Activated naive CD8-positive, alpha-beta T cell treated with anti-CD3 and anti-CD28 coated beads, Interleukin-2, amount 10 ng/mL, durations not matched to agents 7 days and 5 days (primary cell): ENCODE measurements at regions not wholly inside any gene's neighbourhood (a gene's known extent, or its start where the extent isn't known, plus 50 kb on each side); places are given as distances from the start of the nearest gene placed in this dataset.

Experiments
- ATAC-seq: fragments of 150-1000 bp; cut with Tn5 transposase; one replicate; pipeline ENCODE4 v1.10.0; 2021; ENCODE audit warnings: low read depth, moderate library complexity
- POLR2A ChIA-PET: fragments of 350-600 bp; sonication (Branson Sonifier 250); formaldehyde crosslinking; loops from one replicate; lab custom pipeline; 2021; ENCODE audit warnings: antibody characterized with exemption; lab: Charles Lee
- DNase-seq: peaks from one replicate; pipeline ENCODE4 v3.0.0; 2021
- H3K27ac Mint-ChIP-seq: one replicate; pipeline ENCODE4 v1.8.0; 2022; ENCODE audit warnings: mild to moderate bottlenecking, mixed read lengths
- H3K27me3 Mint-ChIP-seq: one replicate; pipeline ENCODE4 v1.8.0; 2022; ENCODE audit warnings: mild to moderate bottlenecking, moderate library complexity, mixed read lengths
- H3K36me3 Mint-ChIP-seq: one replicate; pipeline ENCODE4 v1.8.0; 2021; ENCODE audit warnings: mild to moderate bottlenecking, mixed read lengths
- H3K4me1 Mint-ChIP-seq: one replicate; pipeline ENCODE4 v1.8.0; 2021; ENCODE audit warnings: mixed read lengths
- H3K4me3 Mint-ChIP-seq: one replicate; pipeline ENCODE4 v1.8.0; 2022; ENCODE audit warnings: mild to moderate bottlenecking, moderate library complexity, mixed read lengths
- H3K9me3 Mint-ChIP-seq: one replicate; pipeline ENCODE4 v1.8.0; 2021; ENCODE audit warnings: mixed read lengths

- H3K9me3 Mint-ChIP-seq: no peaks in the 10 kb centered on the region
- no peak for ATAC-seq
- peaks cover 15% of the 10 kb centered on the region for H3K4me1 Mint-ChIP-seq
- H3K36me3 Mint-ChIP-seq: peaks cover 2% of the 10 kb centered on the region
- DNase-seq: no peak
- no peak overlapping the region for H3K4me3 Mint-ChIP-seq
- POLR2A ChIA-PET: interaction anchor here (1.5 kb wide), 1 partner anchor 10 kb away, joined by 7 read pairs; no protein-coding TSS in a partner anchor
- no peak overlapping the region for H3K27ac Mint-ChIP-seq
- no peaks in the 10 kb centered on the region for H3K27me3 Mint-ChIP-seq
Measured at GRCh38 chr12:68461645-68462044, 129.5 kb upstream of the MDM1 start.

- peak overlapping the region; percentile 76 for H3K4me3 Mint-ChIP-seq
- no peaks in the 10 kb centered on the region for H3K9me3 Mint-ChIP-seq
- ATAC-seq: peak; percentile 67
- H3K4me1 Mint-ChIP-seq: peaks cover 15% of the 10 kb centered on the region
- POLR2A ChIA-PET: interaction anchor here (0.6 to 1.5 kb wide), 10 partner anchors 9 to 191 kb away, joined by 3 to 7 read pairs (median 4); no protein-coding TSS in a partner anchor
- DNase-seq: no peak
- no peaks in the 10 kb centered on the region for H3K27me3 Mint-ChIP-seq
- H3K36me3 Mint-ChIP-seq: peaks cover 2% of the 10 kb centered on the region
- H3K27ac Mint-ChIP-seq: peak overlapping the region; percentile 86
Measured at GRCh38 chr12:68462803-68463202, 130.6 kb upstream of the MDM1 start.

DNA sequence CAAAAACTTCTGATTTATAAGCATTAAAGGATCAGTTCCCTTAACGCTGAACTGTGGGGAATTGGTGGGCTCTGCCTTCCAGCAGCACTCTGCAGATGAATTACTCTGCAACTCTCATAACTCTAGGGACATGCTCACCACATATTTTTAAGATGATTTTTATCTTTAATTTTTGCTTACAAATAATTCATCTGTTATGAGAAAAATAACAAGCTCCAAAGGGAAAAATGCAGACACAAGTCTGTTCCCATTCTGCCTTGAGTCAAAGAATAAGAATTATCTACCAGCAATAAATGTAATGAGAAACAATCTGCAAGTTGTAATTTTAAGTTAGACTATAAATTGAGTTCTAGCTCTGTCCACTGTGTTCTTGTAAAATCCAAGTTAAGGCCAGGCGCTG lies 133.1 kb upstream of the MDM1 start:
- no peak overlapping the region for H3K4me3 Mint-ChIP-seq

GRCh38 chr12:68467514-68467913 lies 135.4 kb upstream of the MDM1 start:
- Mint-ChIP-seq H3K27ac (no peak overlapping the region), H3K27me3 (no peaks in the 10 kb centered on the region), H3K4me1 (peaks cover 7% of the 10 kb centered on the region), H3K9me3 (no peaks in the 10 kb centered on the region), H3K4me3 (no peak overlapping the region), H3K36me3 (peaks cover 2% of the 10 kb centered on the region)
- POLR2A ChIA-PET: no interaction called here
- ATAC-seq: no peak
- no peak for DNase-seq

More for the DNA sequence above, 133.1 kb upstream of the MDM1 start:
- H3K36me3 Mint-ChIP-seq: no peaks in the 10 kb centered on the region
- no peak for ATAC-seq
- no peaks in the 10 kb centered on the region for H3K27me3 Mint-ChIP-seq
- no peak overlapping the region for H3K27ac Mint-ChIP-seq
- no peaks in the 10 kb centered on the region for H3K9me3 Mint-ChIP-seq
- POLR2A ChIA-PET: interaction anchor here (1.1 kb wide), 1 partner anchor 46 kb away, joined by 3 read pairs; no protein-coding TSS in a partner anchor
- DNase-seq: no peak
- H3K4me1 Mint-ChIP-seq: peaks cover 13% of the 10 kb centered on the region

DNA sequence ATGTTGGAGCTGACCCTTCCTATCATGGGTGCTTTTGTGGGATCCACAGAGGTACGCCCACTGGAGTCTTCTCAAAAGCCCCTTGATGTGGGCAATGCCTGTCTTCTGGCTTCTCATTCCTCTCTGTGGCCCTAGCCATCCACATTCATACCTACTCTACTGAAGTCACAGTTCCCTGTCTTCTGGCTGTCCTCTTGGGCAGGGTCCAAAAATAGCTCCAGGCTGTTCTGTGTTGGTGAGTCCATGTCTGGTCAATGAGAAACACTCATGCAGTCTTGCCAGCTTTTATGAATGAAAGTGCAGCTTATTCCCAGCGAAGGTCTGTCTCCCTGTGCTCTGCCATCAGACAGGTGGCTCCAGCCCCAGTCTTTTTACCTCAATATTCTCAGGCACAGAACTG lies 135.9 kb upstream of the MDM1 start:
- H3K27ac Mint-ChIP-seq: no peak overlapping the region
- H3K4me3 Mint-ChIP-seq: no peak overlapping the region
- H3K4me1 Mint-ChIP-seq: peaks cover 2% of the 10 kb centered on the region
- ATAC-seq (no peak), DNase-seq (no peak)
- peaks cover 2% of the 10 kb centered on the region for H3K36me3 Mint-ChIP-seq
- no peaks in the 10 kb centered on the region for H3K27me3 Mint-ChIP-seq
- POLR2A ChIA-PET: no interaction called here
- H3K9me3 Mint-ChIP-seq: no peaks in the 10 kb centered on the region

- POLR2A ChIA-PET: no interaction called here
- H3K9me3 Mint-ChIP-seq: no peaks in the 10 kb centered on the region
- no peak overlapping the region for H3K4me3 Mint-ChIP-seq
- H3K36me3 Mint-ChIP-seq: peaks cover 2% of the 10 kb centered on the region
- peaks cover 2% of the 10 kb centered on the region for H3K4me1 Mint-ChIP-seq
- no peak overlapping the region for H3K27ac Mint-ChIP-seq
- peaks cover 2% of the 10 kb centered on the region for H3K27me3 Mint-ChIP-seq
- no peak for ATAC-seq
- no peak for DNase-seq
Measured at GRCh38 chr12:68469113-68469512, 137.0 kb upstream of the MDM1 start.

GRCh38 chr12:68470664-68471328 lies 138.6 kb upstream of the MDM1 start:
- POLR2A ChIA-PET: no interaction called here

DNA sequence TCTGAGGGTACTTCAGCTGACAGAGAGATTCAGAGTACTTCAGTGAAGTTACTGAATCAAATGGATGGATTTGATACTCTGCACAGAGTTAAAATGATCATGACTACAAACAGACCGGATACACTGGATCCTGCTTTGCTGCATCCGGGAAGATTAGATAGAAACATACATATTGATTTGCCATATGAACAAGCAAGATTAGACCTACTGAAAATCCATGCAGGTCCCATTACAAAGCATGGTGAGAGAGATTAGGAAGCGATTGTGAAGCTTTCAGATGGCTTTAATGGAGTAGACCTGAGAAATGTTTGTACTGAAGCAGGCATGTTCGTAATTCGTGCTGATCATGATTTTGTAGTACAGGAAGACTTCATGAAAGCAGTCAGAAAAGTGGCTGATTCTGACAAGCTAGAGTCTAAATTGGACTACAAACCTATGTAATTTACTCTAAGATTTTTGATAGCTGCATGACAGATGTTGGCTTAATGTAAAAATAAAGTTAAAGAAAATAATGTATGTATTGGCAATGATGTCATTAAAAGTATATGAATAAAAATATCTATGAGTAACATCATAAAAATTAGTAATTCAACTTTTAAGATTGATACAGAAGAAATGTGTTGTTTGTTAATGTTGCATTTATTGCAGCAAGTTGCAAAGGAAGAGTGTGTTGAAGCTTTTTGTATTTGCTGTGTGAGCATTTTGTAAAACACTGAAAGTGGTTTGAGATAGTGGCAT lies 136.1 kb upstream of the RAP1B start:
- Mint-ChIP-seq H3K4me3 (no peak overlapping the region), H3K27ac (no peak overlapping the region), H3K4me1 (peaks cover 11% of the 10 kb centered on the region), H3K36me3 (peaks cover 2% of the 10 kb centered on the region), H3K9me3 (peaks cover 4% of the 10 kb centered on the region), H3K27me3 (peaks cover 2% of the 10 kb centered on the region)
- DNase-seq (no peak), ATAC-seq (no peak)
- POLR2A ChIA-PET: interaction anchor here (1.2 kb wide), 1 partner anchor 12 kb away, joined by 6 read pairs; no protein-coding TSS in a partner anchor

More at GRCh38 chr12:68470664-68471328, 138.6 kb upstream of the MDM1 start:
- Mint-ChIP-seq H3K4me1 (peaks cover 2% of the 10 kb centered on the region), H3K27ac (no peak overlapping the region), H3K27me3 (peaks cover 2% of the 10 kb centered on the region), H3K36me3 (peaks cover 2% of the 10 kb centered on the region), H3K4me3 (no peak overlapping the region), H3K9me3 (no peaks in the 10 kb centered on the region)
- no peak for ATAC-seq
- no peak for DNase-seq

GRCh38 chr12:68476794-68477193 lies 133.9 kb upstream of the RAP1B start:
- peaks cover 2% of the 10 kb centered on the region for H3K27me3 Mint-ChIP-seq
- H3K9me3 Mint-ChIP-seq: peaks cover 12% of the 10 kb centered on the region
- DNase-seq (no peak), ATAC-seq (no peak)
- H3K27ac Mint-ChIP-seq: no peak overlapping the region
- no peak overlapping the region for H3K4me3 Mint-ChIP-seq
- peaks cover 13% of the 10 kb centered on the region for H3K36me3 Mint-ChIP-seq
- POLR2A ChIA-PET: no interaction called here
- peaks cover 19% of the 10 kb centered on the region for H3K4me1 Mint-ChIP-seq

GRCh38 chr12:68477261-68477772 lies 133.4 kb upstream of the RAP1B start:
- no peak for ATAC-seq
- Mint-ChIP-seq H3K4me1 (peaks cover 24% of the 10 kb centered on the region), H3K36me3 (peaks cover 13% of the 10 kb centered on the region), H3K27me3 (peaks cover 2% of the 10 kb centered on the region), H3K4me3 (no peak overlapping the region), H3K9me3 (peaks cover 12% of the 10 kb centered on the region), H3K27ac (no peak overlapping the region)
- no peak for DNase-seq
- POLR2A ChIA-PET: no interaction called here

DNA sequence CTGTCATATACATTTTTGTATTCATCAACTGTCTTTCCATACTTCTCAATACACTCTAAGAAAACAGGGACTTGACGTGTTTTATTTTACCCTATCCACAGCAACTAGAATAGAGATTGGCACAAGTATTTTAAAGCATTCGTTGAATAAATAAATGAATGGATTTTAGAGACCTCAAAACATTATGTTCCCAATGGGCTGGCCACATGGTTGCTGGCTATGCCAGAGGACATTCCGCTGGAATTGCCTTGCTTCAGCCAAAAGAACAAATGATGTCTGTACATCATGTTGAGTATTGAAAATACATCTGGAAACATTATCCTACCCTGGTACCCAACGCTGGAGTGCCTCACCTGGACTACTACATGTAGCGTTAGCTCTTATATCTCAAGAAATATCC lies 132.8 kb upstream of the RAP1B start:
- no peak for ATAC-seq
- POLR2A ChIA-PET: no interaction called here
- Mint-ChIP-seq H3K9me3 (peaks cover 12% of the 10 kb centered on the region), H3K4me3 (no peak overlapping the region), H3K27me3 (peaks cover 2% of the 10 kb centered on the region), H3K27ac (no peak overlapping the region), H3K4me1 (peaks cover 30% of the 10 kb centered on the region), H3K36me3 (peaks cover 13% of the 10 kb centered on the region)
- DNase-seq: no peak

- POLR2A ChIA-PET: interaction anchor here (0.7 kb wide), 1 partner anchor 19 kb away, joined by 5 read pairs; no protein-coding TSS in a partner anchor
- peaks cover 36% of the 10 kb centered on the region for H3K4me1 Mint-ChIP-seq
- ATAC-seq: no peak
Measured at GRCh38 chr12:68478516-68479260, 132.0 kb upstream of the RAP1B start.

More at GRCh38 chr12:68478516-68479260, 132.0 kb upstream of the RAP1B start:
- Mint-ChIP-seq H3K9me3 (peaks cover 12% of the 10 kb centered on the region), H3K36me3 (peaks cover 15% of the 10 kb centered on the region), H3K27me3 (no peaks in the 10 kb centered on the region), H3K27ac (no peak overlapping the region), H3K4me3 (no peak overlapping the region)
- no peak for DNase-seq
